K562 (cell line): ENCODE measurements at regions not wholly inside any gene's neighbourhood (a gene's known extent, or its start where the extent isn't known, plus 50 kb on each side); places are given as distances from the start of the nearest gene placed in this dataset.

Experiments
- RBM14 ChIP-seq: fragments of 200-400 bp; formaldehyde crosslinking; IDR thresholded peaks from 2 replicates; pipeline ENCODE4 v1.6.1; 2018; ENCODE audit warnings: low read depth, mild to moderate bottlenecking, low read length, moderate library complexity, borderline replicate concordance; ENCODE audit not compliant: insufficient read depth
- SMARCA4 ChIP-seq: fragments of 450-650 bp; IDR thresholded peaks from 2 replicates; pipeline ENCODE4 v1.6.1; 2016
- TFAM ChIP-seq: fragments of 250-450 bp; sonication (Bioruptor Pico); conservative IDR thresholded peaks from 2 replicates; pipeline ENCODE4 v1.5.0; 2021; ENCODE audit warnings: mild to moderate bottlenecking, moderate library complexity
- ZC3H4 ChIP-seq: sonication (generic); formaldehyde crosslinking; IDR thresholded peaks from 2 replicates; pipeline ENCODE4 v1.9.0; 2021; ENCODE audit warnings: missing genetic modification reagents, borderline replicate concordance
- TF ChIP-seq, protein P1 (sequence below), 3 experiments: fragments of 200-800 bp in 1 of 3; fragments of 250-450 bp in 1 of 3; fragments of 450-650 bp in 1 of 3; sonication (Bioruptor Pico) in 1 of 3; sonication (Bioruptor generic) in 1 of 3; formaldehyde crosslinking in 1 of 3; IDR thresholded peaks; 2 replicates each; pipeline versions ENCODE4 v1.6.1 to v1.8.0; 2016 to 2022; ENCODE audit warnings: mild to moderate bottlenecking in 2 of 3, missing genetic modification characterization in 2 of 3, missing compliant biosample characterization in 1 of 3, moderate library complexity in 1 of 3
- TF ChIP-seq, protein P2 (sequence below): fragments of 250-450 bp; sonication (Bioruptor Pico); IDR thresholded peaks from 2 replicates; pipeline ENCODE4 v1.4.0; 2020
- TF ChIP-seq, protein P3 (sequence below): fragments of 450-650 bp; formaldehyde crosslinking; IDR thresholded peaks from 2 replicates; pipeline ENCODE4 v1.4.0; 2020; ENCODE audit warnings: mild to moderate bottlenecking, moderate library complexity

DNA sequence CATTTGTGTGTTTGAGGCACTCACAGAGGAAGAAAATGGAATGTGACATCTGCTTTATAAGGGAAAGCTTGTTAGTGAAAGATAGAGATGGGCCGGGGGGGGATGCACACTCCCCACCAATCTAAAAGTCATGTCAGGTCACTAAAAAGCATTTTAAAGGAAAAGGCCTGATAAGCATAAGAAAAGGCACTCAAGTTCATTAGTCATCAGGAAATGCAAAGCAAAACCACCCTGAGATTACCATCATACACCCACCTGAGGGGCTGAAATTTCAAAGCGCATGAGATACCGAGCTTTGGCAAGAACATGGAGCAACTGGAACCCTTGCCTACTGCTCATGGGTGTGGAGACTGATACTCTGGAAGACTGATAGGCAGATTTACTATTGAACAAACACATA is 77.9 kb upstream of the ANO1 start (continued):
- TF ChIP-seq TFAM (CRISPR knock-in tag) (no peak), ZC3H4 (no peak), SMARCA4 (0 out of 2 replicates have a peak, but pooled peaks have one; percentile 16), RBM14 (no peak)
- TF ChIP-seq, protein P1, sequence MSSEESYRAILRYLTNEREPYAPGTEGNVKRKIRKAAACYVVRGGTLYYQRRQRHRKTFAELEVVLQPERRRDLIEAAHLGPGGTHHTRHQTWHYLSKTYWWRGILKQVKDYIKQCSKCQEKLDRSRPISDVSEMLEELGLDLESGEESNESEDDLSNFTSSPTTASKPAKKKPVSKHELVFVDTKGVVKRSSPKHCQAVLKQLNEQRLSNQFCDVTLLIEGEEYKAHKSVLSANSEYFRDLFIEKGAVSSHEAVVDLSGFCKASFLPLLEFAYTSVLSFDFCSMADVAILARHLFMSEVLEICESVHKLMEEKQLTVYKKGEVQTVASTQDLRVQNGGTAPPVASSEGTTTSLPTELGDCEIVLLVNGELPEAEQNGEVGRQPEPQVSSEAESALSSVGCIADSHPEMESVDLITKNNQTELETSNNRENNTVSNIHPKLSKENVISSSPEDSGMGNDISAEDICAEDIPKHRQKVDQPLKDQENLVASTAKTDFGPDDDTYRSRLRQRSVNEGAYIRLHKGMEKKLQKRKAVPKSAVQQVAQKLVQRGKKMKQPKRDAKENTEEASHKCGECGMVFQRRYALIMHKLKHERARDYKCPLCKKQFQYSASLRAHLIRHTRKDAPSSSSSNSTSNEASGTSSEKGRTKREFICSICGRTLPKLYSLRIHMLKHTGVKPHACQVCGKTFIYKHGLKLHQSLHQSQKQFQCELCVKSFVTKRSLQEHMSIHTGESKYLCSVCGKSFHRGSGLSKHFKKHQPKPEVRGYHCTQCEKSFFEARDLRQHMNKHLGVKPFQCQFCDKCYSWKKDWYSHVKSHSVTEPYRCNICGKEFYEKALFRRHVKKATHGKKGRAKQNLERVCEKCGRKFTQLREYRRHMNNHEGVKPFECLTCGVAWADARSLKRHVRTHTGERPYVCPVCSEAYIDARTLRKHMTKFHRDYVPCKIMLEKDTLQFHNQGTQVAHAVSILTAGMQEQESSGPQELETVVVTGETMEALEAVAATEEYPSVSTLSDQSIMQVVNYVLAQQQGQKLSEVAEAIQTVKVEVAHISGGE (CRISPR knock-in tag; IDR thresholded peaks at IDR 0.05), result no peak
- TF ChIP-seq, protein P2, sequence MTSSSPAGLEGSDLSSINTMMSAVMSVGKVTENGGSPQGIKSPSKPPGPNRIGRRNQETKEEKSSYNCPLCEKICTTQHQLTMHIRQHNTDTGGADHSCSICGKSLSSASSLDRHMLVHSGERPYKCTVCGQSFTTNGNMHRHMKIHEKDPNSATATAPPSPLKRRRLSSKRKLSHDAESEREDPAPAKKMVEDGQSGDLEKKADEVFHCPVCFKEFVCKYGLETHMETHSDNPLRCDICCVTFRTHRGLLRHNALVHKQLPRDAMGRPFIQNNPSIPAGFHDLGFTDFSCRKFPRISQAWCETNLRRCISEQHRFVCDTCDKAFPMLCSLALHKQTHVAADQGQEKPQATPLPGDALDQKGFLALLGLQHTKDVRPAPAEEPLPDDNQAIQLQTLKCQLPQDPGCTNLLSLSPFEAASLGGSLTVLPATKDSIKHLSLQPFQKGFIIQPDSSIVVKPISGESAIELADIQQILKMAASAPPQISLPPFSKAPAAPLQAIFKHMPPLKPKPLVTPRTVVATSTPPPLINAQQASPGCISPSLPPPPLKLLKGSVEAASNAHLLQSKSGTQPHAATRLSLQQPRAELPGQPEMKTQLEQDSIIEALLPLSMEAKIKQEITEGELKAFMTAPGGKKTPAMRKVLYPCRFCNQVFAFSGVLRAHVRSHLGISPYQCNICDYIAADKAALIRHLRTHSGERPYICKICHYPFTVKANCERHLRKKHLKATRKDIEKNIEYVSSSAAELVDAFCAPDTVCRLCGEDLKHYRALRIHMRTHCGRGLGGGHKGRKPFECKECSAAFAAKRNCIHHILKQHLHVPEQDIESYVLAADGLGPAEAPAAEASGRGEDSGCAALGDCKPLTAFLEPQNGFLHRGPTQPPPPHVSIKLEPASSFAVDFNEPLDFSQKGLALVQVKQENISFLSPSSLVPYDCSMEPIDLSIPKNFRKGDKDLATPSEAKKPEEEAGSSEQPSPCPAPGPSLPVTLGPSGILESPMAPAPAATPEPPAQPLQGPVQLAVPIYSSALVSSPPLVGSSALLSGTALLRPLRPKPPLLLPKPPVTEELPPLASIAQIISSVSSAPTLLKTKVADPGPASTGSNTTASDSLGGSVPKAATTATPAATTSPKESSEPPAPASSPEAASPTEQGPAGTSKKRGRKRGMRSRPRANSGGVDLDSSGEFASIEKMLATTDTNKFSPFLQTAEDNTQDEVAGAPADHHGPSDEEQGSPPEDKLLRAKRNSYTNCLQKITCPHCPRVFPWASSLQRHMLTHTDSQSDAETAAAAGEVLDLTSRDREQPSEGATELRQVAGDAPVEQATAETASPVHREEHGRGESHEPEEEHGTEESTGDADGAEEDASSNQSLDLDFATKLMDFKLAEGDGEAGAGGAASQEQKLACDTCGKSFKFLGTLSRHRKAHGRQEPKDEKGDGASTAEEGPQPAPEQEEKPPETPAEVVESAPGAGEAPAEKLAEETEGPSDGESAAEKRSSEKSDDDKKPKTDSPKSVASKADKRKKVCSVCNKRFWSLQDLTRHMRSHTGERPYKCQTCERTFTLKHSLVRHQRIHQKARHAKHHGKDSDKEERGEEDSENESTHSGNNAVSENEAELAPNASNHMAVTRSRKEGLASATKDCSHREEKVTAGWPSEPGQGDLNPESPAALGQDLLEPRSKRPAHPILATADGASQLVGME (CRISPR knock-in tag), result no peak
- TF ChIP-seq, protein P3, sequence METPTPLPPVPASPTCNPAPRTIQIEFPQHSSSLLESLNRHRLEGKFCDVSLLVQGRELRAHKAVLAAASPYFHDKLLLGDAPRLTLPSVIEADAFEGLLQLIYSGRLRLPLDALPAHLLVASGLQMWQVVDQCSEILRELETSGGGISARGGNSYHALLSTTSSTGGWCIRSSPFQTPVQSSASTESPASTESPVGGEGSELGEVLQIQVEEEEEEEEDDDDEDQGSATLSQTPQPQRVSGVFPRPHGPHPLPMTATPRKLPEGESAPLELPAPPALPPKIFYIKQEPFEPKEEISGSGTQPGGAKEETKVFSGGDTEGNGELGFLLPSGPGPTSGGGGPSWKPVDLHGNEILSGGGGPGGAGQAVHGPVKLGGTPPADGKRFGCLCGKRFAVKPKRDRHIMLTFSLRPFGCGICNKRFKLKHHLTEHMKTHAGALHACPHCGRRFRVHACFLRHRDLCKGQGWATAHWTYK (CRISPR knock-in tag), result no peak
